ENCODE measurements at regions not wholly inside any gene's neighbourhood (a gene's known extent, or its start where the extent isn't known, plus 50 kb on each side); places are given as distances from the start of the nearest gene placed in this dataset.

- no peak overlapping the region for H3K4me3 ChIP-seq (ENCODE audit: low read depth, low read length)
- TF ChIP-seq MAX (IDR thresholded peaks at IDR 0.05; ENCODE audit: low read depth, low read length) (no peak), MYC (IDR thresholded peaks at IDR 0.05; ENCODE audit: low read depth, low read length) (no peak), CTCF (IDR thresholded peaks at IDR 0.05; ENCODE audit: low read depth, low read length) (no peak), POLR2A (IDR thresholded peaks at IDR 0.05; ENCODE audit: extremely low read depth, insufficient read length) (no peak)
- DNase-seq (ENCODE audit: low read depth): no peak
Measured at GRCh38 chr1:170388489-170388888, 143.5 kb upstream of the GORAB start.

GRCh38 chr1:170395149-170395548 lies 136.8 kb upstream of the GORAB start:
- TF ChIP-seq CTCF (IDR thresholded peaks at IDR 0.05; ENCODE audit: low read depth, low read length) (no peak), MYC (IDR thresholded peaks at IDR 0.05; ENCODE audit: low read depth, low read length) (no peak), MAX (IDR thresholded peaks at IDR 0.05; ENCODE audit: low read depth, low read length) (no peak), POLR2A (IDR thresholded peaks at IDR 0.05; ENCODE audit: extremely low read depth, insufficient read length) (no peak)
- no peak for DNase-seq (ENCODE audit: low read depth)
- H3K4me3 ChIP-seq (ENCODE audit: low read depth, low read length): no peak overlapping the region

- TF ChIP-seq MYC (IDR thresholded peaks at IDR 0.05; ENCODE audit: low read depth, low read length) (no peak), CTCF (IDR thresholded peaks at IDR 0.05; ENCODE audit: low read depth, low read length) (no peak), POLR2A (IDR thresholded peaks at IDR 0.05; ENCODE audit: extremely low read depth, insufficient read length) (no peak), MAX (IDR thresholded peaks at IDR 0.05; ENCODE audit: low read depth, low read length) (no peak)
- H3K4me3 ChIP-seq (ENCODE audit: low read depth, low read length): no peak overlapping the region
- no peak for DNase-seq (ENCODE audit: low read depth)
Measured at GRCh38 chr1:170397061-170397460, 134.9 kb upstream of the GORAB start.

- no peak overlapping the region for H3K4me3 ChIP-seq (ENCODE audit: low read depth, low read length)
- no peak for DNase-seq (ENCODE audit: low read depth)
- no peak for TF ChIP-seq MAX (IDR thresholded peaks at IDR 0.05; ENCODE audit: low read depth, low read length)
- no peak for TF ChIP-seq MYC (IDR thresholded peaks at IDR 0.05; ENCODE audit: low read depth, low read length)
- no peak for TF ChIP-seq CTCF (IDR thresholded peaks at IDR 0.05; ENCODE audit: low read depth, low read length)
- no peak for TF ChIP-seq POLR2A (IDR thresholded peaks at IDR 0.05; ENCODE audit: extremely low read depth, insufficient read length)
Measured at GRCh38 chr1:170402476-170403311, 129.3 kb upstream of the GORAB start.

GRCh38 chr1:170407138-170407537 lies 124.8 kb upstream of the GORAB start:
- DNase-seq (ENCODE audit: low read depth): no peak
- no peak overlapping the region for H3K4me3 ChIP-seq (ENCODE audit: low read depth, low read length)

More at GRCh38 chr1:170407138-170407537, 124.8 kb upstream of the GORAB start:
- no peak for TF ChIP-seq POLR2A (IDR thresholded peaks at IDR 0.05; ENCODE audit: extremely low read depth, insufficient read length)
- TF ChIP-seq MYC (IDR thresholded peaks at IDR 0.05; ENCODE audit: low read depth, low read length): no peak
- no peak for TF ChIP-seq MAX (IDR thresholded peaks at IDR 0.05; ENCODE audit: low read depth, low read length)
- no peak for TF ChIP-seq CTCF (IDR thresholded peaks at IDR 0.05; ENCODE audit: low read depth, low read length)

Data from NB4 (cell line).